SK-N-SH treated with all-trans-retinoic acid at 6 μM for 48 hours (cell line): ENCODE measurements at regions not wholly inside any gene's neighbourhood (a gene's known extent, or its start where the extent isn't known, plus 50 kb on each side); places are given as distances from the start of the nearest gene placed in this dataset.

ENCODE experiments used
- ATAC-seq: fragments of 200-7000 bp; cut with Tn5 transposase; 3 replicates; pipeline ENCODE4 v1.9.1; 2020; ENCODE audit warnings: mild to moderate bottlenecking, moderate library complexity
- BACH2 ChIP-seq: fragments of 250-450 bp; sonication (Bioruptor Pico); IDR thresholded peaks from 2 replicates; pipeline ENCODE4 v1.9.0; 2021; ENCODE audit warnings: mild to moderate bottlenecking, borderline replicate concordance
- CSDC2 ChIP-seq: fragments of 250-450 bp; sonication (Bioruptor Pico); IDR thresholded peaks from 2 replicates; pipeline ENCODE4 v1.5.0; 2020; ENCODE audit warnings: mild to moderate bottlenecking, moderate library complexity
- ESRRG ChIP-seq: fragments of 250-450 bp; sonication (Bioruptor Pico); IDR thresholded peaks from 2 replicates; pipeline ENCODE4 v1.6.1; 2021; ENCODE audit warnings: mild to moderate bottlenecking
- GLIS3 ChIP-seq: fragments of 250-450 bp; sonication (Bioruptor Pico); IDR thresholded peaks from 2 replicates; pipeline ENCODE4 v1.5.0; 2020; ENCODE audit warnings: mild to moderate bottlenecking, moderate library complexity
- ISL1 ChIP-seq: fragments of 250-450 bp; sonication (Bioruptor Pico); IDR thresholded peaks from 2 replicates; pipeline ENCODE4 v2.1.2; 2022; ENCODE audit warnings: mild to moderate bottlenecking, moderate library complexity
- OSR1 ChIP-seq: fragments of 250-450 bp; sonication (Bioruptor Pico); IDR thresholded peaks from 2 replicates; pipeline ENCODE4 v1.8.0; 2022; ENCODE audit warnings: moderate library complexity, mild to moderate bottlenecking, inconsistent platforms
- RARB ChIP-seq: fragments of 250-450 bp; sonication (Bioruptor Pico); IDR thresholded peaks from 2 replicates; pipeline ENCODE4 v1.8.0; 2021; ENCODE audit warnings: mild to moderate bottlenecking, moderate library complexity
- TCF4 ChIP-seq: fragments of 250-450 bp; sonication (Bioruptor Pico); IDR thresholded peaks from 2 replicates; pipeline ENCODE4 v1.8.0; 2021; ENCODE audit warnings: mild to moderate bottlenecking, moderate library complexity, borderline replicate concordance
- TOX ChIP-seq: fragments of 250-450 bp; sonication (Bioruptor Pico); IDR thresholded peaks from 2 replicates; pipeline ENCODE4 v1.8.0; 2021; ENCODE audit warnings: mild to moderate bottlenecking, moderate library complexity, borderline replicate concordance
- ZC3H10 ChIP-seq: fragments of 250-450 bp; sonication (Bioruptor Pico); IDR thresholded peaks from 2 replicates; pipeline ENCODE4 v1.5.1; 2021; ENCODE audit warnings: mild to moderate bottlenecking, moderate library complexity
- ZFP3 ChIP-seq: fragments of 250-450 bp; sonication (Bioruptor Pico); IDR thresholded peaks from 2 replicates; pipeline ENCODE4 v1.5.0; 2020; ENCODE audit warnings: mild to moderate bottlenecking, moderate library complexity
- ZNF565 ChIP-seq: fragments of 450-650 bp; formaldehyde crosslinking; conservative IDR thresholded peaks from 2 replicates; pipeline ENCODE4 v1.5.0; 2020; ENCODE audit warnings: low read depth, mild to moderate bottlenecking, moderate library complexity
- ZNF70 ChIP-seq: fragments of 450-650 bp; formaldehyde crosslinking; IDR thresholded peaks from 2 replicates; pipeline ENCODE4 v1.5.0; 2020; ENCODE audit warnings: mild to moderate bottlenecking, moderate library complexity
- ZNF8 ChIP-seq: fragments of 450-650 bp; formaldehyde crosslinking; IDR thresholded peaks from 2 replicates; pipeline ENCODE4 v1.5.0; 2020; ENCODE audit warnings: mild to moderate bottlenecking, moderate library complexity
- TF ChIP-seq, protein P1 (sequence below): fragments of 250-450 bp; sonication (Bioruptor Pico); IDR thresholded peaks from 2 replicates; pipeline ENCODE4 v1.5.0; 2020; ENCODE audit warnings: mild to moderate bottlenecking, moderate library complexity
- TF ChIP-seq, protein P2 (sequence below): fragments of 250-450 bp; sonication (Bioruptor Pico); IDR thresholded peaks from 2 replicates; pipeline ENCODE4 v1.8.0; 2020; ENCODE audit warnings: mild to moderate bottlenecking, moderate library complexity, borderline replicate concordance
- TF ChIP-seq, protein P3 (sequence below): fragments of 250-450 bp; sonication (Bioruptor Pico); IDR thresholded peaks from 2 replicates; pipeline ENCODE4 v1.5.1; 2020; ENCODE audit warnings: low read depth, mild to moderate bottlenecking, moderate library complexity
- TF ChIP-seq, protein P4 (sequence below): fragments of 250-450 bp; sonication (Bioruptor Pico); IDR thresholded peaks from 2 replicates; pipeline ENCODE4 v1.8.0; 2021; ENCODE audit warnings: low read depth, mild to moderate bottlenecking, moderate library complexity, borderline replicate concordance

DNA sequence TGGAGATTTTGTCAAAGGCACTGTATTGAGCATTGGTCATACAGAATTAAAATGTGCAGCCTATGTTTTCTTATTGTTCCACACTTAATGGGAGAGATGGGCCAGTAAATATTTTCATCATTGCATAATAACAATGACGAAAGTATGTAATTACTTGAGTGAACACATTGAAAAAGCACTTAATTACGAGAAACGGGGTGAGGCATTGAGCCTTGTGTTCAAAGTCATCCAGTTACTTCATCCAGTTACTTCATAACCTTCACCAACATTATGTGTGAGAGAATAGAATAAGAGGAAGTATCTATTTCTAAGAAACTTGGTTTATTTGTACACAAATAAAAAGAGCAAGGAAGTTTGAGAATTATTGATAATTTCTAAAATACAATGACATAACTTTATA lies 1427.0 kb downstream of the ADGRL3 start:
- no peak for ATAC-seq

DNA sequence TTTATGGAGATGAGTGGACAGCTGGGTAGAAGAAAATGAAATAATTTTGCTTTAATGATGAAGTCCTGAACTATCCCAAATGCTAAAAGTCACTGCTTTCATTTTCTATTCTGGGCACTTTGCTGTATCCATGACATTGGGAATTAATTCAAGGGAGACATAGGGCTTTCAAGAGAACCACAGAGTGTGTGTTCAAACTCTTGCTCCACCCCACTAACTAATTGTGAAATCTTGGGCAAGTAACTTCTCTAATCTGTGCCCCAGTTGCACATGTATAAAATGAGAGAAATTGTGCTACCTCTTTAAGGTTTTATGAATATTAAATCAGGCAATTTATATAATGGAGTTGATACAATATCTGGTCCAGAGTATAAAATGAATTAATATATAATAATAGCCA lies 1422.0 kb downstream of the ADGRL3 start:
- ATAC-seq: no peak

More for the DNA sequence above, 1427.0 kb downstream of the ADGRL3 start:
- TF ChIP-seq ZNF8 (CRISPR knock-in tag) (no peak), BACH2 (no peak), ISL1 (CRISPR knock-in tag) (no peak)

DNA sequence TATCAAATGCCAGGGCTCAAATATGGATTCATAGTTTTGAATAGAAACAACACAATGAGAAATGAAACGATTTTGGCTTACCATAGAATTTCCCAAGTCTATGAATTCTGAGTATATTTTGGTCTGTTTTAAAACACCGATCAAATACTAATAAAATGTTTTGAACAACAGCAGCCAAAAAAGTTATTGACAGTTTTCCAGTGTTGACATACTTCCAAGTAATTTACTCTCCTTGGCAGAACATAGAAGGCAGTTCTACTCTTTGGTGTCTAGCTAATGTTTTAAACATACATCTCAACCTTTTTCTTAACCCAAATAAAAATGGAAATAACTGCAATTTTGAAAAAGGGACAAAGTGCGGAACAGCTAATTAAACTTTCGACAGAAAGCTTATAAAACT lies 1419.8 kb downstream of the ADGRL3 start:
- TF ChIP-seq ZFP3 (CRISPR knock-in tag) (no peak), CSDC2 (no peak), GLIS3 (CRISPR knock-in tag) (no peak), TOX (CRISPR knock-in tag) (no peak), RARB (CRISPR knock-in tag) (no peak)
- TF ChIP-seq, protein P1, sequence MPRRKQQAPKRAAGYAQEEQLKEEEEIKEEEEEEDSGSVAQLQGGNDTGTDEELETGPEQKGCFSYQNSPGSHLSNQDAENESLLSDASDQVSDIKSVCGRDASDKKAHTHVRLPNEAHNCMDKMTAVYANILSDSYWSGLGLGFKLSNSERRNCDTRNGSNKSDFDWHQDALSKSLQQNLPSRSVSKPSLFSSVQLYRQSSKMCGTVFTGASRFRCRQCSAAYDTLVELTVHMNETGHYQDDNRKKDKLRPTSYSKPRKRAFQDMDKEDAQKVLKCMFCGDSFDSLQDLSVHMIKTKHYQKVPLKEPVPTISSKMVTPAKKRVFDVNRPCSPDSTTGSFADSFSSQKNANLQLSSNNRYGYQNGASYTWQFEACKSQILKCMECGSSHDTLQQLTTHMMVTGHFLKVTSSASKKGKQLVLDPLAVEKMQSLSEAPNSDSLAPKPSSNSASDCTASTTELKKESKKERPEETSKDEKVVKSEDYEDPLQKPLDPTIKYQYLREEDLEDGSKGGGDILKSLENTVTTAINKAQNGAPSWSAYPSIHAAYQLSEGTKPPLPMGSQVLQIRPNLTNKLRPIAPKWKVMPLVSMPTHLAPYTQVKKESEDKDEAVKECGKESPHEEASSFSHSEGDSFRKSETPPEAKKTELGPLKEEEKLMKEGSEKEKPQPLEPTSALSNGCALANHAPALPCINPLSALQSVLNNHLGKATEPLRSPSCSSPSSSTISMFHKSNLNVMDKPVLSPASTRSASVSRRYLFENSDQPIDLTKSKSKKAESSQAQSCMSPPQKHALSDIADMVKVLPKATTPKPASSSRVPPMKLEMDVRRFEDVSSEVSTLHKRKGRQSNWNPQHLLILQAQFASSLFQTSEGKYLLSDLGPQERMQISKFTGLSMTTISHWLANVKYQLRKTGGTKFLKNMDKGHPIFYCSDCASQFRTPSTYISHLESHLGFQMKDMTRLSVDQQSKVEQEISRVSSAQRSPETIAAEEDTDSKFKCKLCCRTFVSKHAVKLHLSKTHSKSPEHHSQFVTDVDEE: no peak
- TF ChIP-seq, protein P2, sequence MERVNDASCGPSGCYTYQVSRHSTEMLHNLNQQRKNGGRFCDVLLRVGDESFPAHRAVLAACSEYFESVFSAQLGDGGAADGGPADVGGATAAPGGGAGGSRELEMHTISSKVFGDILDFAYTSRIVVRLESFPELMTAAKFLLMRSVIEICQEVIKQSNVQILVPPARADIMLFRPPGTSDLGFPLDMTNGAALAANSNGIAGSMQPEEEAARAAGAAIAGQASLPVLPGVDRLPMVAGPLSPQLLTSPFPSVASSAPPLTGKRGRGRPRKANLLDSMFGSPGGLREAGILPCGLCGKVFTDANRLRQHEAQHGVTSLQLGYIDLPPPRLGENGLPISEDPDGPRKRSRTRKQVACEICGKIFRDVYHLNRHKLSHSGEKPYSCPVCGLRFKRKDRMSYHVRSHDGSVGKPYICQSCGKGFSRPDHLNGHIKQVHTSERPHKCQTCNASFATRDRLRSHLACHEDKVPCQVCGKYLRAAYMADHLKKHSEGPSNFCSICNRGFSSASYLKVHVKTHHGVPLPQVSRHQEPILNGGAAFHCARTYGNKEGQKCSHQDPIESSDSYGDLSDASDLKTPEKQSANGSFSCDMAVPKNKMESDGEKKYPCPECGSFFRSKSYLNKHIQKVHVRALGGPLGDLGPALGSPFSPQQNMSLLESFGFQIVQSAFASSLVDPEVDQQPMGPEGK (CRISPR knock-in tag): no peak
- TF ChIP-seq, protein P3, sequence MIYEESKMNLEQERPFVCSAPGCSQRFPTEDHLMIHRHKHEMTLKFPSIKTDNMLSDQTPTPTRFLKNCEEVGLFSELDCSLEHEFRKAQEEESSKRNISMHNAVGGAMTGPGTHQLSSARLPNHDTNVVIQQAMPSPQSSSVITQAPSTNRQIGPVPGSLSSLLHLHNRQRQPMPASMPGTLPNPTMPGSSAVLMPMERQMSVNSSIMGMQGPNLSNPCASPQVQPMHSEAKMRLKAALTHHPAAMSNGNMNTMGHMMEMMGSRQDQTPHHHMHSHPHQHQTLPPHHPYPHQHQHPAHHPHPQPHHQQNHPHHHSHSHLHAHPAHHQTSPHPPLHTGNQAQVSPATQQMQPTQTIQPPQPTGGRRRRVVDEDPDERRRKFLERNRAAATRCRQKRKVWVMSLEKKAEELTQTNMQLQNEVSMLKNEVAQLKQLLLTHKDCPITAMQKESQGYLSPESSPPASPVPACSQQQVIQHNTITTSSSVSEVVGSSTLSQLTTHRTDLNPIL (CRISPR knock-in tag): no peak
- no peak for ATAC-seq

More for the DNA sequence above, 1422.0 kb downstream of the ADGRL3 start:
- no peak for TF ChIP-seq ZNF70 (CRISPR knock-in tag)
- no peak for TF ChIP-seq TCF4 (CRISPR knock-in tag)
- TF ChIP-seq, protein P4, sequence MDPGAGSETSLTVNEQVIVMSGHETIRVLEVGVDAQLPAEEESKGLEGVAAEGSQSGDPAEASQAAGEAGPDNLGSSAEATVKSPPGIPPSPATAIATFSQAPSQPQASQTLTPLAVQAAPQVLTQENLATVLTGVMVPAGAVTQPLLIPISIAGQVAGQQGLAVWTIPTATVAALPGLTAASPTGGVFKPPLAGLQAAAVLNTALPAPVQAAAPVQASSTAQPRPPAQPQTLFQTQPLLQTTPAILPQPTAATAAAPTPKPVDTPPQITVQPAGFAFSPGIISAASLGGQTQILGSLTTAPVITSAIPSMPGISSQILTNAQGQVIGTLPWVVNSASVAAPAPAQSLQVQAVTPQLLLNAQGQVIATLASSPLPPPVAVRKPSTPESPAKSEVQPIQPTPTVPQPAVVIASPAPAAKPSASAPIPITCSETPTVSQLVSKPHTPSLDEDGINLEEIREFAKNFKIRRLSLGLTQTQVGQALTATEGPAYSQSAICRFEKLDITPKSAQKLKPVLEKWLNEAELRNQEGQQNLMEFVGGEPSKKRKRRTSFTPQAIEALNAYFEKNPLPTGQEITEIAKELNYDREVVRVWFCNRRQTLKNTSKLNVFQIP: no peak
- TF ChIP-seq CSDC2: no peak
- TF ChIP-seq, protein P1: no peak

DNA sequence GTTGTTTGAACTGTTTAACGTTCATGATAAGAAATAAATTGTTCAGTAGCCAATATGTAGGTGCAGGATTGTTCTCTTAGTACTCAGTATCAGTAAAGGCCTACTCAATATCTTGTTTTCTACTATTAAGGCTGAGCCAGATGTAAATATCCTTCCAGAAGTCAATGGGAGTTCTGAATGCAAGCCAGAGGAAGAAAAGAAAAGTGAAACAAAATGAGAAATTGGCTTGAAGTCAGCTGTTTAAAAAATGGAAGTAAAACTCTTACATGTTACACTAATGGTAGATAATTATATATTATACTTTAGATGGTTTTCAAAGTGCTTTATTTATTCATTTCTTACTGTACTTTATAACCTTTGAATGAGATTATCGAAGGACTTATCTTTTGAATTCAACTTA lies 1417.9 kb downstream of the ADGRL3 start:
- TF ChIP-seq CSDC2 (no peak), ZC3H10 (CRISPR knock-in tag) (no peak), TOX (CRISPR knock-in tag) (no peak), OSR1 (CRISPR knock-in tag) (no peak), ZNF565 (CRISPR knock-in tag) (no peak), ZFP3 (CRISPR knock-in tag) (no peak), ESRRG (CRISPR knock-in tag) (no peak)
- TF ChIP-seq, protein P3 (CRISPR knock-in tag): no peak
- ATAC-seq: no peak
